Stimulated activated CD4-positive, alpha-beta T cell treated with anti-CD3 and anti-CD28 coated beads, Interleukin-1b, Interleukin-23, amount 100 ng/mL, for 48 hours (primary cell): ENCODE measurements at regions not wholly inside any gene's neighbourhood (a gene's known extent, or its start where the extent isn't known, plus 50 kb on each side); places are given as distances from the start of the nearest gene placed in this dataset.
A peak's percentile ranks its signal among the peaks of the same experiment; 100 is the strongest.

ENCODE experiments used
- DNase-seq: peaks from one replicate; pipeline ENCODE4 v3.0.0-alpha.2; 2020

GRCh38 chr14:98223710-98224109 is 1048.3 kb downstream of the BCL11B start:
- DNase-seq = peak; percentile 54

DNA sequence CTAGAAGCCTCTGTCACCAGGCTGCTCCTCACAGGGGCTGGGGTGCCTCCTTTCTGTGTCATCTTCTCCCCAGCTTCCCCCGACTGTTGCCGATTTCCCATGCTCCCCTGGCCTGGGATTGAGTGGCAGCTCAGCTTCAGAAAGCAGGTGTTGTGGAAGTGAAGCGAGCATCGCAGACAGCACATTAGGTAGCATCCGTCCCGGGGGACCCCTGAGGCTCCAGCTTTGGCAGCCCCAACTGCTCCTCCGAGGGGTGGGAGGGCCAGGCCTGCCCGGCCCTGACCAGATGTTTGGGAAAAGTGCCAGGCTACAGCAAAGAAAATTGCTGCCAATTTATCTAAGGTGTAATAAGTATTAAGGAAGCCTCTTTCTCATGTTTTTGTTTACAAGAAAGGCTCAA is 1045.6 kb downstream of the BCL11B start:
- DNase-seq = no peak

DNA sequence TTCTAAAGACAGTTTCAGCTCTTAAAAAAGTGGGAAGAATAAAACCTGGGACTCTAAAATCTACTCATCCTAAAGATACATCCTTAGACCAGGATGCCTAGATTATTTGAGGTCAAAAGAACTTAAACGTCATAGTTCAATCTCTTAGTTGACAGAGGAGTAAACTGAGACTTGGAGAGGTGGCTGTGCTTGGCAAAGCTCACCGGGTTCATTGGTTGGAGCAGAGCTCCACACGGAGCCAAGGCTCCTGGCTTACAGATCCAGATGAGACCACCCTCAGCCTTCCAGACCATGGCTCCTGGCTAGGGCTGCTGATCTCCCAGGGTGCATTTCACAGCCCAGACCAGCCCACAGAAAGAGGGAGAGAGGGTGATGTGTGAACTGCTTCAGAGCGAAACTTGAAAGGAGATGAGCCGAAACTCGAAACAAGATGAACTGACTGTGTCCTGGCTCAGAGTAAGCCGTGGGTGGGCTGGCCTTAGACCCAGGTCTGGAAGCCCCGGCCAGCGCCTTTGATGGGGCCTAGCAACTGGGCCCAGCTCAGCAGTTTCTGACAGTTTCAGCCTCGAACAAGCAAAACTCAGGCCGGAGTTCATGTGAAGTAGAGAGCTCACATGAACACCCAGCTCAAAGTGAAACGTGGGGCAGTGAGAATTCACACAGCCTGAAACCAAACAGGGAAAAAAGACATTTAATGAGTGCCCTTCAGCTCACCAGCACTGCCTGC is 1044.8 kb downstream of the BCL11B start:
- peak; percentile 71 for DNase-seq

- DNase-seq = no peak
These were observed 1044.3 kb downstream of the BCL11B start for GRCh38 chr14:98227727-98228111.

- no peak for DNase-seq
These were observed 1042.2 kb downstream of the BCL11B start for GRCh38 chr14:98229656-98230366.

DNA sequence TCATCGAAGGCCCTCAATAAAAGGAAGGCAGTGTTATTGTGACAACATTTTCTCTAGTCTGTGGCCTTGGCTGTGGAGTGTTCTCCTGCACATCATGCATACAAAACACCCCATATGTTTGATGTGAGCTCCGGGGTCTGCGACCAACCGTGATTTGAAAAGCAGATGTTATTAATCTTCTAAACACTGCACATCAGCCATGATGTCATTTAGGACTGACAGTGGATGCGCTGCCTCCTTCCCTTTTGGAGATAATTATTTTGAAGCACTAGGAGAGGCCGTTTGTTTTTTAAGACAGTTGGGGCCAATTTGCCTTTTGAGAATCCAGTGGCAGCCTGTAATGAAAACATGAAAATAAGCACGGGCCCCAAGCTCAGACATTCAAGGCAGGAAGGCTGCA is 1041.6 kb downstream of the BCL11B start:
- DNase-seq = no peak

GRCh38 chr14:98231210-98231609 is 1040.8 kb downstream of the BCL11B start:
- DNase-seq = no peak

DNA sequence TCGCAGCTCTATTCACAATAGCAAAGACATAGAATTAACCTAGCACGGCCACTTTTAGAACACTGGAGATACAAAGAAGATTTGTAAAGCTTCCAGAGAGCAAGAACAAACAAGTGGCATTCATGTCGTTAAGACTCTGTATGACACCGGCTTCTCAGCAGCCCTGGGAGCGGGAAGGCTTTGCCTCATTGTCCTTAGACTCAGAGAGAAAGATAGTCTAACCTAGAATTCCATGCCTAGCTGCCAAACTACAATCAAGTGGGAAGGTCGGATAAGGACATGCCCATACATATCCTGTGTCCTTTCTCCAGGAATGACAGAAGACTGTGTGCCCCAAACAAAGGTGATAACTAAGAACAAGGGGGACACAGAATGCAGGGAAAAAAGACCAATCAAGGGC is 1038.3 kb downstream of the BCL11B start:
- DNase-seq = no peak

DNA sequence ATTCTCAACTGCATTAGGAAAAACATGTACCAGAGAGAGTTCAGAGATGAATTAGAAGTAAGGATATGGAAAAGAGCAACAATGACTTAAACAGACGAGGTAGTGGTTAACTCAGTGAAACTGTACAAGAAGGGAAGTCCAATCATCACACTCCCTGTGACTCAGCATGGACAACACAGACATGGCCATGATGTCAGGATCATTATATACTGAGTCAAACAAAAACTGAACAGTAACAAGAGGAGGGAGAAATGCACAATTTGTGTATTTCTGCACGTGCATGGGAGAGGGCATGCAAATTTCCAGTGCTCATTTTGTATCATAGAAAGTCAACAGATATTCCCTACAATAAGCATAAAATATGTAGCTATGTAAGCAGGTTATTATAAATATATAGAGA is 1037.8 kb downstream of the BCL11B start:
- DNase-seq = peak; percentile 66

GRCh38 chr14:98236314-98236713 is 1035.7 kb downstream of the BCL11B start:
- DNase-seq = no peak

GRCh38 chr14:98237939-98238338 is 1034.1 kb downstream of the BCL11B start:
- DNase-seq = no peak

- no peak for DNase-seq
These were observed 1031.6 kb downstream of the BCL11B start for GRCh38 chr14:98240376-98240775.

DNA sequence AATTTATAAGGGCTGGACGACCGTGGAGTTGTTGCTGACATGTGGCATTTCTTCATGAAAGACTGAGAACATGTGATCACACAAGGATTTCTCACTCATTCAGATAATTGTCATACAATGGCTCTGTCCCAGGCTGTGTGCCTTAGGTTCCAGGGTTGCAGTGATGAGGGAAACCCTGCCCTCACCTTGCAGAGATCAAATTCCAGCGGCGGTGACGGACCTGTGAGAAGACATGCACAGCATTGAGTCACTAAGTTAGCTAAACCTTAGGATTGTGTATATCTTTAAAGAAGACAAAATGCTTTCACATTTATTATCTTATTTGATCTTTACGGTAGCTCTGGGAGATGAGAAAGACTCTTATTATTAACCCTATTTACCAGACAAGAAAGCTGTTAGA is 1029.1 kb downstream of the BCL11B start:
- no peak for DNase-seq

- no peak for DNase-seq
These were observed 1028.7 kb downstream of the BCL11B start for GRCh38 chr14:98243332-98243731.

GRCh38 chr14:98244162-98244948 is 1027.6 kb downstream of the BCL11B start:
- DNase-seq = no peak

- no peak for DNase-seq
These were observed 1026.9 kb downstream of the BCL11B start for GRCh38 chr14:98244966-98245569.

DNA sequence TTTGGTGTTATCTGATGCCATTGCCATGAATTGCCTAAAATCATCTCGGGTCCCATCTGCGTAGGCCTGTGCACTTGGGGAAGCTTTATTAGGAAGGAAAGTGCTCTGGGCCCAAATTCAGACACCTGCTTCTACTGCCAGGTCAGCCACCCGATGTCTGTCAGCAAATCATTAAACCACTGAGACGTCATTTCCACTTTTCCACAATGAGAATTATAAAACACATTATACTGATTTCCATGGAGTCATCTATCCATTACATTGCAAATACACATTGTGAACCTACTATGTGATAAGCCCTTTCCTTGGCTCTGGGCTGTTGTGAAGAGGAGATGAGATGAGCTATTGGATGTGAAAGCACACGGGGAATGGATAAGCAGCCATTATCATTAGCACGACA is 1022.9 kb downstream of the BCL11B start:
- no peak for DNase-seq

GRCh38 chr14:98249476-98249875 is 1022.5 kb downstream of the BCL11B start:
- DNase-seq = no peak

GRCh38 chr14:98252820-98253219 is 1019.2 kb downstream of the BCL11B start:
- DNase-seq = no peak

DNA sequence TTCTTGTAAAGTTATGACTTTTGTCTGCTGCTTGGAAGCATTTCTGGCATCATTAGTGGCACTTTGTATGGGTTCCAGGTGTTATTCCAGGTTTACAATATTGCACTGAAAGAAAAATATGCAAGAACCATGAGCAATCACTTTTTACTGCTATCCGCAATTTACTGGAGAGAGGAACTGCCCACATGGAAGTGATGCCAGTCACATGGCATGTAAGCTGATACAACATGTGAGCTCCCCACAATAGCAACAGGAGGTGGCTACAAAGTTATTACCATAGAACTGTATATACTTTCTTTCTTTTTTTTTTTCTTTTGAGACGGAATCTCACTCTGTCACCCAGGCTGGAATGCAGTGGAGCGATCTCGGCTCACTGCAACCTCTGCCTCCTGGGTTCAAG is 1012.1 kb downstream of the BCL11B start:
- DNase-seq = no peak

DNA sequence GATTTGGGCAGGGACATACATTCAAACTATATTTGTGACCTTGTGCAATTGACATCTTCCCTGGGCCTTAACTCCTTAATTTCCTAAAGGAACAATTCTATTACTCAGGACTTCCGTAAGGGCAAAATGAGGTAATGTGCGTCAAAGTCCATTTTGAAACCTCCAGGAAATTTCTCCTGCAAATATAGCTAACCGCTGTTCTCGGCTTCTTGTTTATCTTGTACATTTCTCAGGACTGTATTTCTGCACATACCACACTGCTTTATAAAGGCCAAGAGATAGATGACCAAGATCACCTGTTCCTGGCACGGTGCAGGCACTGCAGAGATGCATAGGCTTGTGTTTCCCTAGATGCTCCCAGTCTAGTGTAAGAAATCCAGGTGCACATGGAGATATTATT is 1009.4 kb downstream of the BCL11B start:
- no peak for DNase-seq

DNA sequence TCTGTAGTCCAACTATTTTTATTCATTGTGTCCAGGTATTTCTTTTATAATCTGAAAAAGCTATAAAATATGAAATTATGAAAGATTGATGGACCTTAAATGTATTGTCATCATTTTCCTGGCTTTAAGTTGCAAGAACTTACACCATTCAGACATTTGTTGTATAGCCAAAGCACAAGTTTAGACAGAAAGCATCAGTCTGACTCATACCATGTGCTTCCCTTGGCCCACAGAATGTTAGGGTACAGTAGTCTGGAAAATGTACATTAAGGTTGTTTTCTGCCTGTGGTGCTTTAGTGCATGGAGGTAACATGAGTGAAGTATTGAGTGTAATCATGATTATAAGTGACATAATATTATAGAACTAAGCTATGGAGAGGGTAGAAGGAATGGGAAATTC is 1002.5 kb downstream of the BCL11B start:
- DNase-seq = no peak

GRCh38 chr14:98270201-98270600 is 1001.8 kb downstream of the BCL11B start:
- no peak for DNase-seq
